GM12878 (cell line): ENCODE measurements at regions not wholly inside any gene's neighbourhood (a gene's known extent, or its start where the extent isn't known, plus 50 kb on each side); places are given as distances from the start of the nearest gene placed in this dataset.

ENCODE experiments used
- ATAC-seq: fragments of 200-7000 bp; cut with Tn5 transposase; 3 replicates; pipeline ENCODE4 v1.9.1; 2020; ENCODE audit warnings: mild to moderate bottlenecking, moderate library complexity
- BruUV-seq: library from RNA; stranded (reverse); fragments of 400-500 nt; replicated peaks from 2 replicates; lab custom pipeline; 2021; lab: Mats Ljungman, UMichigan
- CTCF ChIA-PET: fragments of 300-600 bp; sonication (Branson Sonifier 250); formaldehyde crosslinking; extraction: SDS; loops from one replicate; lab custom pipeline; 2021; ENCODE audit warnings: inconsistent platforms; lab: Yijun Ruan, JAX
- POLR2A ChIA-PET: fragments of 350-600 bp; formaldehyde crosslinking; extraction: SDS; loops from one replicate; lab custom pipeline; 2021; ENCODE audit warnings: inconsistent platforms; lab: Charles Lee
- RAD21 ChIA-PET: fragments of 300-600 bp; sonication (Branson Sonifier 250); formaldehyde crosslinking; loops from one replicate; lab custom pipeline; 2023; ENCODE audit warnings: antibody characterized with exemption; ENCODE audit not compliant: unreplicated experiment; lab: Charles Lee
- SMC1A ChIA-PET: fragments of 300-600 bp; sonication (Branson Sonifier 250); formaldehyde crosslinking; loops from one replicate; lab custom pipeline; 2023; ENCODE audit not compliant: unreplicated experiment, uncharacterized antibody; lab: Charles Lee
- DNase-seq: peaks from one replicate; pipeline ENCODE4 v3.0.0-alpha.2; 2011; ENCODE audit warnings: low read depth, low spot score
- FAIRE-seq: peaks from 3 replicates; lab custom pipeline; 2011; peaks lifted over from hg19 to GRCh38; lab: Jason Lieb, UNC
- H2AFZ ChIP-seq: 2 replicates; pipeline ENCODE4 v1.6.0; 2011; ENCODE audit warnings: low read depth, low read length, control low read depth; ENCODE audit not compliant: control insufficient read depth
- H3K27ac ChIP-seq: 2 replicates; pipeline ENCODE4 v1.5.1; 2011; ENCODE audit warnings: control low read depth; ENCODE audit not compliant: control insufficient read depth, insufficient read depth
- H3K27me3 ChIP-seq, 2 experiments: replicated peaks in 1 of 2; 2 replicates each; pipeline versions ENCODE4 v1.6.0 to v1.6.1; 2011; ENCODE audit warnings: low read length in 1 of 2; ENCODE audit not compliant: control insufficient read depth in 2 of 2, insufficient read depth in 2 of 2
- H3K36me3 ChIP-seq, 2 experiments: 2 replicates each; pipeline ENCODE4 v1.5.1; 2011; ENCODE audit warnings: low read length in 1 of 2; ENCODE audit not compliant: control insufficient read depth in 2 of 2, insufficient read depth in 2 of 2
- H3K4me1 ChIP-seq: 2 replicates; pipeline ENCODE4 v1.6.1; 2011; ENCODE audit warnings: mild to moderate bottlenecking, low read length, moderate library complexity, mixed read lengths; ENCODE audit not compliant: control insufficient read depth, insufficient read depth
- H3K4me2 ChIP-seq: 2 replicates; pipeline ENCODE4 v1.6.0; 2011; ENCODE audit warnings: control low read depth; ENCODE audit not compliant: control insufficient read depth, insufficient read depth
- H3K4me3 ChIP-seq: fragments of 200-600 bp; sonication (generic); 2 replicates; pipeline ENCODE4 v1.5.1; 2016
- H3K79me2 ChIP-seq: 2 replicates; pipeline ENCODE4 v1.6.0; 2011; ENCODE audit warnings: low read length; ENCODE audit not compliant: control insufficient read depth, insufficient read depth
- H3K9ac ChIP-seq: 2 replicates; pipeline ENCODE4 v1.8.0; 2011; ENCODE audit warnings: low read length, control low read depth, mixed read lengths; ENCODE audit not compliant: control insufficient read depth, insufficient read depth
- H3K9me3 ChIP-seq: replicated peaks from 3 replicates; pipeline ENCODE4 v1.5.1; 2011; ENCODE audit warnings: mild to moderate bottlenecking, low read length; ENCODE audit not compliant: control insufficient read depth, insufficient read depth
- H4K20me1 ChIP-seq: 2 replicates; pipeline ENCODE4 v1.6.0; 2011; ENCODE audit not compliant: control insufficient read depth, insufficient read depth
- ASH2L ChIP-seq: fragments of 300-600, 200-600 bp; sonication (generic); IDR thresholded peaks from 2 replicates; pipeline ENCODE4 v1.6.1; 2017; ENCODE audit warnings: low read depth, mild to moderate bottlenecking, borderline replicate concordance
- BACH1 ChIP-seq: fragments of 450-650 bp; IDR thresholded peaks from 2 replicates; pipeline ENCODE4 v1.6.1; 2017; ENCODE audit warnings: mild to moderate bottlenecking, borderline replicate concordance
- HCFC1 ChIP-seq: fragments of 150-350 bp; IDR thresholded peaks from 2 replicates; pipeline ENCODE4 v1.6.1; 2014; ENCODE audit warnings: low read length
- KLF5 ChIP-seq: fragments of 450-650 bp; IDR thresholded peaks from 2 replicates; pipeline ENCODE4 v1.6.1; 2014; ENCODE audit warnings: mild to moderate bottlenecking; ENCODE audit not compliant: partially characterized antibody
- TARDBP ChIP-seq: IDR thresholded peaks from 2 replicates; pipeline ENCODE4 v1.6.1; 2016; ENCODE audit warnings: borderline replicate concordance
- WRNIP1 ChIP-seq: IDR thresholded peaks from 2 replicates; pipeline ENCODE4 v1.6.1; 2011; ENCODE audit warnings: low read depth, low read length, improper control_type of control experiment, borderline replicate concordance
- ZNF622 ChIP-seq: fragments of 450-650 bp; IDR thresholded peaks from 2 replicates; pipeline ENCODE4 v1.6.1; 2017; ENCODE audit warnings: mild to moderate bottlenecking, inconsistent platforms
- WGBS: methylation state at CpG from one replicate; pipeline ENCODE4 v1.1.6; 2016; ENCODE audit warnings: low lambda C conversion rate; ENCODE audit not compliant: insufficient replicate concordance, insufficient coverage; ENCODE audit errors: missing lambda C conversion rate; 5-methylcytosine and 5-hydroxymethylcytosine counted together
- in situ Hi-C: fragments of 300-500 bp; cut with MboI; formaldehyde crosslinking; loops from 9 replicates; pipeline ENCODE4 v1.14.3; 2018; ENCODE audit warnings: mixed read lengths
- intact Hi-C: fragments of 100-400 bp; cut with micrococcal nuclease; formaldehyde crosslinking; loops from one replicate; pipeline ENCODE4 v1.14.2; 2022; ENCODE audit not compliant: unreplicated experiment
- TF ChIP-seq, protein P1 (sequence below): fragments of 450-650 bp; conservative IDR thresholded peaks from 2 replicates; pipeline ENCODE4 v1.6.1; 2017; ENCODE audit warnings: mild to moderate bottlenecking, moderate library complexity
- TF ChIP-seq, protein P2 (sequence below): IDR thresholded peaks from 2 replicates; pipeline ENCODE4 v1.6.1; 2012; ENCODE audit warnings: low read length, inconsistent platforms
- TF ChIP-seq, protein P3 (sequence below): IDR thresholded peaks from 2 replicates; pipeline ENCODE4 v1.6.1; 2012; ENCODE audit warnings: mild to moderate bottlenecking, low read depth, low read length
- TF ChIP-seq, protein P4 (sequence below): fragments of 450-650 bp; IDR thresholded peaks from 2 replicates; pipeline ENCODE4 v1.6.1; 2017; ENCODE audit warnings: mild to moderate bottlenecking, low read depth, inconsistent platforms; ENCODE audit not compliant: poor library complexity, severe bottlenecking
- TF ChIP-seq, protein P5 (sequence below): fragments of 150-350 bp; IDR thresholded peaks from 2 replicates; pipeline ENCODE4 v1.6.1; 2016; ENCODE audit warnings: low read depth, low read length

DNA sequence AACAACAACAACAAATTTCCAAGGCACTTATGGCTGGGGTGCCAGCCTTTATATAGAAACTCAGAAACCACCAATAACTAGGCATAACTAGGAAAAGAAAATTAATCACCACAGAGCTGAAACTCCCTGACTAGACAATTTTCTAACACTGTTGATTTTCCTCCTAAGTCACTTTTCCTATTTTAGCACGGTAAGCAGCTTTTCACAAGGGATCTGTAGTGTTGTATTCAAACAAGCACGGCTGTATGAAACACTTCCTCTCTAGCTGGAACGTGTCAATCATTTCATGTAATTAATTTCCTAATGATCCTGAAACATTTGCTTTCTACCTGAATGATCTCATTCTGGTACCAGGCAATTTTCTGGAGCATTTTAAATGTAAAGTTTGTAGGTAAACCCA, 645.0 kb downstream of the IRS1 start:
- Histone ChIP-seq H3K9ac (no peak overlapping the region), H4K20me1 (no peaks in the 10 kb centered on the region), H3K36me3 (no peaks in the 10 kb centered on the region), H3K4me3 (no peak overlapping the region), H3K4me1 (no peaks in the 10 kb centered on the region), H3K4me2 (no peak overlapping the region), H3K27ac (no peak overlapping the region), H2AFZ (no peak overlapping the region), H3K79me2 (no peaks in the 10 kb centered on the region), H3K27me3 (no peaks in the 10 kb centered on the region), H3K9me3 (no peaks in the 10 kb centered on the region)
- WGBS = 0% methylated on average over 3 of the region's 3 CpGs
- no TSS peak for BruUV-seq
- DNase-seq (no peak), ATAC-seq (no peak), FAIRE-seq (no peak)
- in situ Hi-C loops = no loop called here
- ChIA-PET CTCF (interaction anchor here (0.7 to 0.9 kb wide), 2 partner anchors 16 to 191 kb away, joined by 3 read pairs; no protein-coding TSS in a partner anchor), POLR2A (no interaction called here), RAD21 (no interaction called here), SMC1A (interaction anchor here (0.8 kb wide), 1 partner anchor 13 kb away, joined by 3 read pairs; no protein-coding TSS in a partner anchor)
- TF ChIP-seq BACH1 (no peak), ZNF622 (no peak), WRNIP1 (no peak), KLF5 (no peak), ASH2L (no peak), TARDBP (no peak), HCFC1 (no peak)
- TF ChIP-seq, protein P1, sequence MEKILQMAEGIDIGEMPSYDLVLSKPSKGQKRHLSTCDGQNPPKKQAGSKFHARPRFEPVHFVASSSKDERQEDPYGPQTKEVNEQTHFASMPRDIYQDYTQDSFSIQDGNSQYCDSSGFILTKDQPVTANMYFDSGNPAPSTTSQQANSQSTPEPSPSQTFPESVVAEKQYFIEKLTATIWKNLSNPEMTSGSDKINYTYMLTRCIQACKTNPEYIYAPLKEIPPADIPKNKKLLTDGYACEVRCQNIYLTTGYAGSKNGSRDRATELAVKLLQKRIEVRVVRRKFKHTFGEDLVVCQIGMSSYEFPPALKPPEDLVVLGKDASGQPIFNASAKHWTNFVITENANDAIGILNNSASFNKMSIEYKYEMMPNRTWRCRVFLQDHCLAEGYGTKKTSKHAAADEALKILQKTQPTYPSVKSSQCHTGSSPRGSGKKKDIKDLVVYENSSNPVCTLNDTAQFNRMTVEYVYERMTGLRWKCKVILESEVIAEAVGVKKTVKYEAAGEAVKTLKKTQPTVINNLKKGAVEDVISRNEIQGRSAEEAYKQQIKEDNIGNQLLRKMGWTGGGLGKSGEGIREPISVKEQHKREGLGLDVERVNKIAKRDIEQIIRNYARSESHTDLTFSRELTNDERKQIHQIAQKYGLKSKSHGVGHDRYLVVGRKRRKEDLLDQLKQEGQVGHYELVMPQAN = no peak
- TF ChIP-seq, protein P2, sequence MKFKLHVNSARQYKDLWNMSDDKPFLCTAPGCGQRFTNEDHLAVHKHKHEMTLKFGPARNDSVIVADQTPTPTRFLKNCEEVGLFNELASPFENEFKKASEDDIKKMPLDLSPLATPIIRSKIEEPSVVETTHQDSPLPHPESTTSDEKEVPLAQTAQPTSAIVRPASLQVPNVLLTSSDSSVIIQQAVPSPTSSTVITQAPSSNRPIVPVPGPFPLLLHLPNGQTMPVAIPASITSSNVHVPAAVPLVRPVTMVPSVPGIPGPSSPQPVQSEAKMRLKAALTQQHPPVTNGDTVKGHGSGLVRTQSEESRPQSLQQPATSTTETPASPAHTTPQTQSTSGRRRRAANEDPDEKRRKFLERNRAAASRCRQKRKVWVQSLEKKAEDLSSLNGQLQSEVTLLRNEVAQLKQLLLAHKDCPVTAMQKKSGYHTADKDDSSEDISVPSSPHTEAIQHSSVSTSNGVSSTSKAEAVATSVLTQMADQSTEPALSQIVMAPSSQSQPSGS = no peak
- TF ChIP-seq, protein P3, sequence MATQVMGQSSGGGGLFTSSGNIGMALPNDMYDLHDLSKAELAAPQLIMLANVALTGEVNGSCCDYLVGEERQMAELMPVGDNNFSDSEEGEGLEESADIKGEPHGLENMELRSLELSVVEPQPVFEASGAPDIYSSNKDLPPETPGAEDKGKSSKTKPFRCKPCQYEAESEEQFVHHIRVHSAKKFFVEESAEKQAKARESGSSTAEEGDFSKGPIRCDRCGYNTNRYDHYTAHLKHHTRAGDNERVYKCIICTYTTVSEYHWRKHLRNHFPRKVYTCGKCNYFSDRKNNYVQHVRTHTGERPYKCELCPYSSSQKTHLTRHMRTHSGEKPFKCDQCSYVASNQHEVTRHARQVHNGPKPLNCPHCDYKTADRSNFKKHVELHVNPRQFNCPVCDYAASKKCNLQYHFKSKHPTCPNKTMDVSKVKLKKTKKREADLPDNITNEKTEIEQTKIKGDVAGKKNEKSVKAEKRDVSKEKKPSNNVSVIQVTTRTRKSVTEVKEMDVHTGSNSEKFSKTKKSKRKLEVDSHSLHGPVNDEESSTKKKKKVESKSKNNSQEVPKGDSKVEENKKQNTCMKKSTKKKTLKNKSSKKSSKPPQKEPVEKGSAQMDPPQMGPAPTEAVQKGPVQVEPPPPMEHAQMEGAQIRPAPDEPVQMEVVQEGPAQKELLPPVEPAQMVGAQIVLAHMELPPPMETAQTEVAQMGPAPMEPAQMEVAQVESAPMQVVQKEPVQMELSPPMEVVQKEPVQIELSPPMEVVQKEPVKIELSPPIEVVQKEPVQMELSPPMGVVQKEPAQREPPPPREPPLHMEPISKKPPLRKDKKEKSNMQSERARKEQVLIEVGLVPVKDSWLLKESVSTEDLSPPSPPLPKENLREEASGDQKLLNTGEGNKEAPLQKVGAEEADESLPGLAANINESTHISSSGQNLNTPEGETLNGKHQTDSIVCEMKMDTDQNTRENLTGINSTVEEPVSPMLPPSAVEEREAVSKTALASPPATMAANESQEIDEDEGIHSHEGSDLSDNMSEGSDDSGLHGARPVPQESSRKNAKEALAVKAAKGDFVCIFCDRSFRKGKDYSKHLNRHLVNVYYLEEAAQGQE = no peak
- TF ChIP-seq, protein P4, sequence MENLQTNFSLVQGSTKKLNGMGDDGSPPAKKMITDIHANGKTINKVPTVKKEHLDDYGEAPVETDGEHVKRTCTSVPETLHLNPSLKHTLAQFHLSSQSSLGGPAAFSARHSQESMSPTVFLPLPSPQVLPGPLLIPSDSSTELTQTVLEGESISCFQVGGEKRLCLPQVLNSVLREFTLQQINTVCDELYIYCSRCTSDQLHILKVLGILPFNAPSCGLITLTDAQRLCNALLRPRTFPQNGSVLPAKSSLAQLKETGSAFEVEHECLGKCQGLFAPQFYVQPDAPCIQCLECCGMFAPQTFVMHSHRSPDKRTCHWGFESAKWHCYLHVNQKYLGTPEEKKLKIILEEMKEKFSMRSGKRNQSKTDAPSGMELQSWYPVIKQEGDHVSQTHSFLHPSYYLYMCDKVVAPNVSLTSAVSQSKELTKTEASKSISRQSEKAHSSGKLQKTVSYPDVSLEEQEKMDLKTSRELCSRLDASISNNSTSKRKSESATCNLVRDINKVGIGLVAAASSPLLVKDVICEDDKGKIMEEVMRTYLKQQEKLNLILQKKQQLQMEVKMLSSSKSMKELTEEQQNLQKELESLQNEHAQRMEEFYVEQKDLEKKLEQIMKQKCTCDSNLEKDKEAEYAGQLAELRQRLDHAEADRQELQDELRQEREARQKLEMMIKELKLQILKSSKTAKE = no peak
- TF ChIP-seq, protein P5, sequence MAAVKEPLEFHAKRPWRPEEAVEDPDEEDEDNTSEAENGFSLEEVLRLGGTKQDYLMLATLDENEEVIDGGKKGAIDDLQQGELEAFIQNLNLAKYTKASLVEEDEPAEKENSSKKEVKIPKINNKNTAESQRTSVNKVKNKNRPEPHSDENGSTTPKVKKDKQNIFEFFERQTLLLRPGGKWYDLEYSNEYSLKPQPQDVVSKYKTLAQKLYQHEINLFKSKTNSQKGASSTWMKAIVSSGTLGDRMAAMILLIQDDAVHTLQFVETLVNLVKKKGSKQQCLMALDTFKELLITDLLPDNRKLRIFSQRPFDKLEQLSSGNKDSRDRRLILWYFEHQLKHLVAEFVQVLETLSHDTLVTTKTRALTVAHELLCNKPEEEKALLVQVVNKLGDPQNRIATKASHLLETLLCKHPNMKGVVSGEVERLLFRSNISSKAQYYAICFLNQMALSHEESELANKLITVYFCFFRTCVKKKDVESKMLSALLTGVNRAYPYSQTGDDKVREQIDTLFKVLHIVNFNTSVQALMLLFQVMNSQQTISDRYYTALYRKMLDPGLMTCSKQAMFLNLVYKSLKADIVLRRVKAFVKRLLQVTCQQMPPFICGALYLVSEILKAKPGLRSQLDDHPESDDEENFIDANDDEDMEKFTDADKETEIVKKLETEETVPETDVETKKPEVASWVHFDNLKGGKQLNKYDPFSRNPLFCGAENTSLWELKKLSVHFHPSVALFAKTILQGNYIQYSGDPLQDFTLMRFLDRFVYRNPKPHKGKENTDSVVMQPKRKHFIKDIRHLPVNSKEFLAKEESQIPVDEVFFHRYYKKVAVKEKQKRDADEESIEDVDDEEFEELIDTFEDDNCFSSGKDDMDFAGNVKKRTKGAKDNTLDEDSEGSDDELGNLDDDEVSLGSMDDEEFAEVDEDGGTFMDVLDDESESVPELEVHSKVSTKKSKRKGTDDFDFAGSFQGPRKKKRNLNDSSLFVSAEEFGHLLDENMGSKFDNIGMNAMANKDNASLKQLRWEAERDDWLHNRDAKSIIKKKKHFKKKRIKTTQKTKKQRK = no peak
- intact Hi-C loops = no loop called here
